DMS153 treated with DMSO at 0.1 percent for 48 hours (cell line): ENCODE measurements at regions not wholly inside any gene's neighbourhood (a gene's known extent, or its start where the extent isn't known, plus 50 kb on each side); places are given as distances from the start of the nearest gene placed in this dataset.
"Not testable (repeated sequence)": the region's sequence is repeated elsewhere in the genome, so short reads cannot be mapped to it uniquely, and the experiment has no call there.

Source experiments
- DNase-seq: peaks from one replicate; lab custom pipeline; 2025; ENCODE audit not compliant: unreplicated experiment; lab: John Stamatoyannopoulos, UW

DNA sequence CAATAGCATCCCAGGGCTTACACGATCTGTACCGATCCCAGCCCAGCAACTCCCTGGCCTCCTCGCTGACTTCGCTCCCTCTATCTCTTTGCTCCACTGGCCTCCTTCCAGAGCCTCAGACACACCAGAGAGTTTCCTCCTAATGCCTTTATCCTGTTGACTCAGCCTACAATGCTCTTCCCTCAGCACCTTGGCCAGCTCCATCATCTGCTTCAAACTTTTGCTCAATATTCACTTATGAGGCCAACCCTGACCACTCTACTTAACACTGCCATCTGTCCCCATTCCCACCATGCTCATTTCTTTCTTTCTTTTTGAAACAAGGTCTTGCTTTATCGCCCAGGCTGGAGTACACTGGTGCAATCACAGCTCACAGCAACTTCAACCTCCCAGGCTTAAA lies 180.9 kb downstream of the CEP170 start:
- not testable (repeated sequence) for DNase-seq

DNA sequence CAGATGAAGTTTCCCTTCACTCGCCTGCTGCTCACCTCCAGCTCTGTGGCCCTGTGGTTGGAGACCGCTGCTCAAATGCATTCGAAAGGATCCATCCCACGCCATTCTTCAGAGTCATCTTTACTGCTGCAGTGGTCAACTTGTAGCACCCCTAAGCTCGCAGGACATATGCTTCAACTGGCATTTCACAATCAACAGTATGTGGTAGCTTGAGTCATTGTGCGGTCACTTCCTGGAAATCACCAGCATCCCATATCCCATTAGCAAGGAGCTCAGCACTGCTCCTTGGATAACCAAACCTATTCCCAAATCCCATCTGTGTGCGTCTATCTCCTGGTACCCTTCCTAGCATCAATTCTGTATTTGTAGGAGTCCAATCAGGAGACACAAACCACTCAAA lies 188.0 kb downstream of the CEP170 start:
- not testable (repeated sequence) for DNase-seq

DNA sequence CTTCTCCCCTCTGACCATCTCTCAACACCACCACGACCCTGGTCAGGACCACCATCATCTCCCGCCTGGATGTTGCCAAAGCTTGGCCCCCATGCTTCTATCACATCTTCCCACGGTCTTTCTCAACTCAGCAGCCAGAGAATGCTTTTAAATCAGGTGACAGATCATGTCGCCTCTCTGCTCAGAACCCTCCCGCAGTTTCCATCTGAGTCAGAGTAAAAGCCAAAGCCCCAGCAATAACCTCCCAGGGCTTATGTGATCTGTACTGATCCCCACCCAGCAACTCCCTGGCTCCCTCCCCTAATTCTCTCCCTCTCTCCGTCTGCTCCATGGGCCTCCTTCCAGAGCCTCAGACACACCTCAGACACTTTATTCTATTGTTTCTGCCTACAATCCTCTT lies 193.1 kb downstream of the CEP170 start:
- DNase-seq: not testable (repeated sequence)

DNA sequence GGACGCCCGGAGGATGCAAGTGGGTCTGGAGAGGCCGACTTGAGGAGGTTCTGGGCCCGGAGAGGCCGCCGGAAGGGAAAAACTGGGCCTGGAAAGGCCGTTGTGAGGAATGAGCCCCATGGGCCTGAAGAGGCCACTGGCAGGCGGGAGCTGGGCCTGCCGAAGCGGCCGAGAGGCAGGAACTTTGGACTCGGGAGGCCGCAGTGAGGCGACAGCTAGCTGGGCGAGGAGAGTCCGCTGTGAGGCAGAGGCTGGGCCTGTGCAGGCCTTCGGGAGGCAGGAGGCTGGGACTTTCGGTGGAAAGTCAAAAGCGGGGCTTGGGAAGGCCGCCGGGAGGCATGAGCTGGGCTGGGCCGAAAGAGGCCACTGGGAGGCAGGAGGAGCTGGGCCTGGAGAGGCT lies 199.6 kb downstream of the CEP170 start:
- DNase-seq: not testable (repeated sequence)

DNA sequence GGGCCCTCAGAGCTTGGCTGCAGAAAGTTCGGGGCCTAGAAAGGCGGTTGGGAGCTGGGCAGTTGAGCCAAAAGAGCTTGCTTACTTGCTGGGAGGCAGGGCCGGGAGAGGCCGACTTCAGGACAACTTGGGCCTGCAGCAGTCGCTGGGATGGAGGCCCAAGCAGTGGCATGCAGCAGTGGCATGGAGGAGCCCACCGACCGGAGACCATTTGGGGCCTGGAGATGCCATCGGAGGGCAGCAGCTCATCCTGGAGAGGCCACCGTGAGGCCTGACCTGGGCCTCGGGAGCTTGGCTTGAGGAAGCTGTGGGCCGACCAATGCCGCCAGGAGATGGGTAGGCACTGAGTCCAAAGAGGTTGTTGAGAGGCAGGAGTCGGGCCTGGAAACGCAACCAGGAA lies 200.0 kb downstream of the CEP170 start:
- not testable (repeated sequence) for DNase-seq

DNA sequence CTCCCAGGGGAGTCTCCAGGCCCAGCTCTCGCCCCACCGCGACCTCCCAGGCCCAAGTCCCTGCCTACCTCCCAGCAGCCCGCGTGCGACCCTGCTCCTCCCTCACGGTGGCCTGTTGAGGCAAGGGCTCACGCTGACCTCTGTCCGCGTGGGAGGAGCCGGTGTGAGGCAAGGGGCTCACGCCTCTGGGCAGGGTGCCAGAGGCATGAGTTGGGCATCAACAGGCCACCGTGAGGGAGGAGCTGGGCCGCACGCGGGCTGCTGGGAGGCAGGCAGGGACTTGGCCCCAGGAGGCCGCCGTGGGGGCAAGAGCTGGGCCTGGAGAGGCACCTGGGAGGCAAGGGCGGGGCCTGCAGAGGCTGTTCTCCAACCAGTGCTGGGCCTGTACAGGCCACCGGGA lies 200.4 kb downstream of the CEP170 start:
- DNase-seq: not testable (repeated sequence)

DNA sequence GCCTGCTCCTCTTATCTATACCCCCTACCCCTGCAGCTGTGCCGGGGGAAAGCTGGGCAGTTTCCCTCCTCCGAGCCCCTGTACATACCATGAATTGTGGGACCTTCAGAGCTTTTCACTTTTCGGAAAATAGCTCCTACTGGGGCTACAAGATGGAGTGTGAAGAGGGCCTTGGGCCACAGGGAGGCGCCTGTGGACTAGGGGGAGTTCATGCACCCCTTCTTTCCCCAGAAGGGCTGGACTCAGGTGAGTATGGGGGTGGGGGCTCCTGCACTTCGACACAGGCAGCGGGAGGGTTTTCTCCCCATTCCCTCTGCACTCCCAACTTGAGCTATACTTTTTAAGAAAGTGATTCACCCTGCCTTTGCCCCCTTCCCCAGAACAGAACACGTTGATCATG lies 202.0 kb downstream of the CEP170 start:
- DNase-seq: not testable (repeated sequence)

DNA sequence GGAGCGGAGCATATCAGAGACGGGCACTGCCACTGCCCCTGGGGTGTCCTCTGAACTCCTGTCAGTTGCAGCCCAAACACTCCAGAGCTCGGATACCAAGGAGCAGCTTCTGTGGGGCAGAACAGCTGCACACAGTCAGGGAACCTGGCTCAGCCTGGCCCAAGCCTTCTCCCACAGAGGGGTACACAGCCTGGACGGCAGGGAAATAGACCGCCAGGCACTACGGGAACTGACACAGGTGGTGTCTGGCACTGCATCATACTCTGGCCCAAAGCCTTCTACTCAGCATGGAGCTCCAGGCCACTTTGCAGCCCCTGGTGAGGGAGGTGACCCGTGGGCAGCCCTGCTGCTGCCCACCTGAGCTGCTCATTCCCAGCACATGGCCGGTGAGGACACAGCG lies 204.5 kb downstream of the CEP170 start:
- not testable (repeated sequence) for DNase-seq

DNA sequence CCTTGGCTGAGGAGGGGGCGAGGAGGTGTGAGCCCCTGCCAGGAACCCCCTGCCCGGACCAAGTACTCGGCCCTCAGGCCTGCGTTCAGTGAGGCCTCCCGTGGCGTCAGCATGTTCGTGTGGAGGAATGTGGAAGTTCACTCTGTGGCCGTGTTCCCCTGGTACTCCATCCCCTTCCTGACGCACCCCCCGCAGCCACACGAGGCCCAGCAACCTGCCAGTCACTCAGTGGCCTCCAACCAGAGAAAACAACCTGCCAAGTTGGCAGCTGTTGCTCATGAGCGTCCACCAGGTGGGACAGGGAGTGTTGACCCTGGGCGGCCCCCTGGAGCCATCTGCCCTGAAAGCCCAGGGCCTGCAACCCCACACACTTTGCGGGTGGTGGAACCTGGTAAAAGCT lies 205.4 kb downstream of the CEP170 start:
- DNase-seq: not testable (repeated sequence)

DNA sequence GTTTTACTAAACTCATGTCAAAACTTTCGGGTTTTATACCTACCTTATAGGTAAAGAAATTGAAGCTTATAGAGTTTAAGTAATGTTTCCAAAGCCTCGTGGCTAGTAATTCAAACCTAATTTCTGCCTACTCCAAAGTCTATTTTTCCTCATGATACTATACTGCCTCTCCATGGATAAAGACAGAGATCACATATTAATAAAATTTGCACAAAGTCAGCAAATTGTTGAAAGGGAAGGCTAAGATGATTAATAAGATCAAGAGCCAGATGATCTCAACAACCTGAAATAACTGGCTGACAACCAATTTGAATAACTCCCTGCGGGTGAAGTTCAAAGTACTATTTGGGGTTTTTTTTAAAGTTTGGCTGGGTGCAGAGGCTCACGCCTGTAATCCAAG lies 233.7 kb downstream of the CEP170 start:
- DNase-seq: not testable (repeated sequence)

DNA sequence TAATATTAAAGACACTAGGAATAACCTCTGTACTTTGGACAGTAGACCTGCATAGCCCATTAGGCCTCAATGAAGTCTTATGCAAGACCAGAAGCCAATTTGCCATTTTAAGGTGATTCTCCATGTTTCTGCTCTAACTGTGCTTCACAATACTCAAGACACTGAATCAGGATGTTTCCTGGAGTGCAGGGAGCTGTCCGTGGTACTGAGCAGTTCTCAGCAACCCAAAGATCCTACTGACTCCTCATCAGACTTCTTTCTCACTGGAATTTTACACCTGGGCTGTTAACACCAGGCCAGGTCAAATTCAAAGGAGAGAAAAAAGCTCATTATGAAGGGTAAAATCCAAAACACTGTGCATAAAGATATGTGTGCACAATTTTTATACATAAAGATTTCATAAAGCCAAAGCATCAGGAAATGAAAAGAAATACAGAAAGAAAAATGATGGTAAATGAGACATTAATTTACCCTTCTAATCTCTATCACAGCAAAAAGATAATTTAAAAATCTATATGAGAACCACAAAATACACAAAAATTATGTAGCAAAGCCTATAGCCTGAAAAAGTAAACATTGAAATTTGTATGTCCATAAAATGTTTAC lies 235.9 kb downstream of the CEP170 start:
- not testable (repeated sequence) for DNase-seq

DNA sequence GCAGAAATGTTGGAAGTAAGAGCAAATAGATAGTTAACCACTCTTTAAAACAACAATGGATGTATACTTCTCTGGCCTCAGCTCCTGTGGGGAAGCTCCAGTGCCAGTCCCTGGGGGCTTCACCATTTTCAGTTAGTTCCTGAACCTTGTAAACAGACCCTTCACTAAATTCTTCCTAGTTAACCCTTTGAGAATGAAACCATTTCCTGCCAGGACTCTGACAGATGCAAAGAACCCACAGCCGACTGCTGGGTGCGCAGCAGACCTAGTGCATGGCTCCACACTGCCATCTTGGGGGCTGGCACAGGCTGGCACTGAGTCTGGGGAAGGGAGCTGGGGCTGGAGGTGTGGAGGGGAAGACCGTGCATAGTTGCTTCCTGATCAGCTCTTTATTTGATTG lies 244.4 kb downstream of the CEP170 start:
- DNase-seq: not testable (repeated sequence)

DNA sequence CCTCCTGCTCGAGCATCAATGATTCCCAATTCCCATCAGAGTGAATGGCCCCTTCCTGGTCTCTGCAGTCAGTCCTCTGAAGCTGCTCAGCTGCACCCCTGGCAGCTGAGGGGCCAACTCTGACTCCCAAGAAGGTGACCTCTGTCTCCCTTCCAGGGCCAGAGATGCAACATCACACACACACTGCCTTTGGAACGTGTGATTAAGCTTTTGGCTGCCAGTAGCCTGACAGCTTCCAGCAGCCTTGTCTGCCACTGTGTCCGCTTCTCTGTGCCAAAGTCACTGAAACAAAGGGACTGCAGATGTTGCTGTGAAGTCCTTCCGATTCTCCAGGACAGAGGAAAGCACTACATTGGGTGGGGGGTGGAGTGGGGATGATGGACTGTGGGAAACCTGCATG lies 254.1 kb downstream of the CEP170 start:
- DNase-seq: not testable (repeated sequence)

DNA sequence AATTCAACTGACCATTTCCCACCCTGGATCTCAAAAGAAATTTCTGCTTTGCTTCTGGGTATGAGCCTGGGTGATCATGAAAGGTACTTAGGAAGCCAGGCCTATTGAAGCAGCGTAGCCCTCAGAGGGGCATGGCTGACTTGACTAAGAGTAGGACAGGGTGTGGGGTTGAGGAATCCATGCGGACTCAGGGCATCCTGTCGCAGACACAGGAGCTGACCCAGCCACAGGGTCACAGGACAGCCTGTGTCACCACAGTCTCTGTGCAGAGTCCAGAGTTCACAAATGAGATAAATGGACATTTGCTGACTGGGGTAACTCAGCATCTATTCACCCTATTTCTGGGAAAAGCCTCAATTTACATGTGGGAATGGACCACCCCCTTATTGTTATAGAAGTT lies 262.3 kb downstream of the CEP170 start:
- DNase-seq: not testable (repeated sequence)

DNA sequence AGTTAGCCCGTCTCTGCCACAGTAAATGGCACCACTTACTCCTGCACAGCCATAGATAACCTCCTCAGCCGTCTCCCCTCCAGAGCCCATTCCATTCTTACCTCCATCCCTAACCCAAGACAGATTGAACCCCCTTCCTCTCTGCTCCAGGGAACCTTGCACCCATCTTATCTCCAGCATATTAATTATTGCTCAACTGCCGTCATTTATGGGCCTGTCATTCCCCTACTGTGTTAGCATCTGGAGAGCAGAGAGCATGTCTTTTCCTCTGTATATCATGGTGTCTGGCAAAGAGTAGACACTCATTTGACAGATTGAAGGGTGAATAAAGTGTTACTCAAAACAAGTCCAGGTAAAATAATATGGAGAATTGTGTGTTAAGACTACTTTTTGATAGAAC lies 270.0 kb downstream of the CEP170 start:
- not testable (repeated sequence) for DNase-seq

DNA sequence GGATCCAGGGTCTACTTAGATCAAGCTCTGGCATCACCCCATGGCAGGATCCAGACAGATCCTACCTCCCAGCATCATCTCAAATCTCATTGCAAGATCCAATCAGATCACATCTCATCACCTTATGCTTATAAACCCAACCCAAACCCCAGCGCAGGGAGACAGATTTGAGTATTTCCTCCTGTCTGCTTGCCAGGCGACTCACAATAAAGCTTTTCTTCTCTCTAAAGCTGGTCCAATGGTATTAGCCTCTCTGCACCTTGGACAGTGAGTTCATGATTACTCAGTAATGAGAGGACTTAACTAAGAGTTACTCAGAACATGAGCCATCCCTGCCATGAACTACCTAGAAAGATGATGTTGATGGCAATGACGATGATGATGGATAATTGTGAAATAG lies 281.7 kb downstream of the CEP170 start:
- not testable (repeated sequence) for DNase-seq

DNA sequence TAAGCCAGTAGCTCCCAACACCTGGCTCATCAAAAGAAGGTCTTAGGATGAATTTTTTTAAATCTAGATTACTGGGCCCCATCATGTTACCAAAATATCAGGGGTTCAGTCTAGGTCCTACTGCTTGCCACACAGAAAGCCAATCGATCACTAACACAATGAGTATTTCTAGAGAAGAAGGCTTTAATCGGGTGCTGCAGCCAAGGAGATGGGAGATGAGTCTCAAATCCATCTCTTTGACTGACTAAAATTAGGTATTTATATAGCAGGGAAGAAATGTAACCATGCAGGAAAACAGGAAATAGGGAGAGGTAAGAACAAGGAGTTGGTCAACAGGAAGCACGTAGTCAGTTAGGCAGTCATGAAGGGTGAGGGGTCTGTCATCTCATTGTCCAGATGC lies 288.2 kb downstream of the CEP170 start:
- no peak for DNase-seq

DNA sequence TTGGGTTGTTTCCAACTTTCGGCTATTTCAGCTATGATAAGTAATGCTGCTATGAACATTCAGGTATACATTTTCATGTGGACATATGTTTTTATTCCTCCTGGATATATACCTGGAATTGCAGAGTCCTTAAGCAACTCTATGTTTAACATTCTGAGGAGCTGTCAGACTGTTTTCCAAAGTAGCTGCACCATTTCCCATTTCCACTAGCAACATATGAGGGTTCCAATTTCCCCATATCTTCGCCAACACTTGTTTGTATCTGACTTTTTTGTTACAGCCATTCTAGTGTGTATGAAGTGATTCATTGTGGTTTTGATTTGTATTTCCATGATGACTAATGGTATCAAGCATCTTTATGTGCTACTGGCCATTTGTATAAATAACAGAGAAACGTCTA lies 295.7 kb downstream of the CEP170 start:
- not testable (repeated sequence) for DNase-seq

DNA sequence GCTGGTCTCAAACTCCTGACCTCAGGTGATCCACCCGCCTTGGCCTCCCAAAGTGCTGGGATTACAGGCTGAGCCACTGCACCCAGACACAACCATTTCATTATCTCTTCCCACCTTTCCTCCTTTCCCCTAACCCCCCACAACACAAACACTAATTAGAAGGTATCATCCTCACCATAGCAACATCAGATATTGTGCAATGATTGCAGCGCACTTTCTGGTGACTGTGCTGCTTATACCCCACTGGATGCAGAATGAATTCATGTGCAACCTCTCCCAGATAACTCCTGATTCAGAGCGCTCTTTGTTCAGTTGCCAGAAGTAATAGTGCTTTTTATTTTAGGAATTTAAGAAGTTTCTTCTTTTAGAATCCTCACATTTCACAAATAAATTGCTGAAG lies 300.1 kb downstream of the CEP170 start:
- not testable (repeated sequence) for DNase-seq

DNA sequence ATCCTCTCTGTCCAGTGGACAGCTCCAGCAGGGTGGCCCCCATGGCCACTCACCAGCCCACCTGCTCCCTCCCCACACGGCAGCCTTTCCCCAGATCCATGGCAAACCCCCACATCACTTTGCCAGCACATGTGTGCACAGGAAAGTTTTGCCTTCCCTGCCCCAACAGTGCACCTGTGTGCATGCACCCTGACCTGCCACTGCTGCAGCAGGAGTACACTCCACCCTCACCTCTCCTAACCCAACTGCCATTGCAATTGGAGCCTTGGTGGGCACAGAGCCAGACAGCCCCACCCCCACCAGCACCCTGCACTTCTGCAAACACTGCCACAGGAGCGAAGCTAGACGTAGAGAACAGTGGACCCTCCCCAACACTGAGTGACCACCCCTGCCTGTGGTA lies 308.9 kb downstream of the CEP170 start:
- no peak for DNase-seq

DNA sequence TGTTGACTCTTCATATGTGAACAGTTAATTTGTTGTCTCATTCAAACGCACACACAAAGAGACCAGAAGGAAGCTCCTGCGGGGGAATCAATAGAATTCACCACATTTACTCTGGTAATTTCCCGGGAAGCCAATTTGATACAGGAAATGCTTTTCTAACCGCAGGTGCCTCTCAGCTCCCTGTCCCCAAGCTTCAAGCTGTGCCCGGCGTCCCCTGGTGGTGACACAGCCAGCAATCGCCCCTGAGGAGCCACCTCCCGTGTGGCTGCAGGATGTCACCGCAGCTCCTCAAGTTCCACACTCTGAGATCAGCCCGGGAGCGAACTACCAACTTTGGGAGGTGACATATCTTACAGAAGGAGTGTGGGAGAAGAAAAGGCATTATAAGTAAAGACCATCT lies 318.4 kb downstream of the CEP170 start:
- peak; percentile 81 for DNase-seq

DNA sequence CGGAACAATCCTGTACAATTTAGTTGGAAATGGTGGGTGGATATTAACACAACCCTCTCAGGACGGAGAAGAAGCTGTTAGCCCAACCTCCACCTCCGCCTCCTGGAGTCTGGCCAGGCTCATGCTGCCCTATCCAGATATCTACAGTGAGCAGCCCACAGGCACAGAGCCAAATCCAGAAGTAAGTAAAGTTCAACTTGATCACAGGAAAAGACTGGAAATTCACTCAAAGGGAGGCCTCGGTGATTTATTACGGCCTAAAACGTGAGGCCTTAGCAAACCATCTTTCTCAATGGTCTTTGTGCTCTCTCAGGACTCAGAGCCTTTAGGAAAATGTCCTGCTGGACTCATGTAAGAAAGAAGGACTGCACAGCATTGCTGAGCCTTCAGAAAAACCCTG lies 330.4 kb downstream of the CEP170 start:
- not testable (repeated sequence) for DNase-seq

DNA sequence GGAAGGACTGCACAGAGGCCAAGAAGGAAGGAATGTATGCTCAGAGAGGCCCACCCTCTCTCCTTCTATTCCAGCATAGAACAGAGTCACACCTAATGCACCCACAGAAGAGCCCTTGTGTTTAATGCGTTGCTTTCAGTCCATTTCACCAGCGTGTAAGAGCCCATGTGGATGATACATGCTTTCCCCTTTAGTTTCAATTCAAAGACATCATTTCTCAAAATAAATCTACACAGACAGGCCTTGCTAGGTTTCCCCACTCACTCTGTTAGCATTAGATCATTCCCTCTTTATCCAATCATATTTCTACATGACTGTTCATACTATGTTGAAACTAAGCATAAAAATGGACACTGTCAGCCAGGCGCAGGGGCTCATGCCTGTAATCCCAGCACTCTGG lies 331.5 kb downstream of the CEP170 start:
- DNase-seq: not testable (repeated sequence)
